A549 (cell line): ENCODE measurements at regions not wholly inside any gene's neighbourhood (a gene's known extent, or its start where the extent isn't known, plus 50 kb on each side); places are given as distances from the start of the nearest gene placed in this dataset.

ENCODE experiments used
- ATAC-seq, 2 experiments: fragments of 200-7000 bp in 1 of 2; fragments of >200 bp in 1 of 2; cut with Nextera tagmentation in 1 of 2; cut with Tn5 transposase in 1 of 2; 3 replicates each; pipeline versions ENCODE4 v1.8.0 to v1.9.1; 2018 to 2020; ENCODE audit warnings: mild to moderate bottlenecking in 1 of 2, moderate library complexity in 1 of 2
- CTCF ChIA-PET: fragments of 300-600 bp; sonication (Branson Sonifier 250); formaldehyde crosslinking; extraction: SDS; loops from one replicate; lab custom pipeline; 2021; ENCODE audit warnings: antibody characterized with exemption, inconsistent platforms; lab: Yijun Ruan, JAX
- POLR2A ChIA-PET: fragments of 350-600 bp; formaldehyde crosslinking; extraction: SDS; loops from one replicate; lab custom pipeline; 2021; ENCODE audit warnings: antibody characterized with exemption, inconsistent platforms; lab: Yijun Ruan, JAX
- DNase-seq, 2 experiments: peaks; one replicate each; pipeline versions ENCODE4 v3.0.0 to v3.0.0-alpha.2; 2011 to 2016; ENCODE audit warnings: low read depth in 1 of 2, low spot score in 1 of 2
- FAIRE-seq: peaks from 2 replicates; lab custom pipeline; 2011; peaks lifted over from hg19 to GRCh38; lab: Jason Lieb, UNC
- H3K27ac ChIP-seq, 2 experiments: fragments of >200 bp; sonication (Bioruptor Twin); formaldehyde crosslinking; 3 replicates each; pipeline ENCODE4 v1.5.1; 2016 to 2017
- H3K4me1 ChIP-seq: fragments of >200 bp; sonication (Bioruptor Twin); formaldehyde crosslinking; 3 replicates; pipeline ENCODE4 v1.6.1; 2016
- H3K4me2 ChIP-seq: fragments of >200 bp; sonication (Bioruptor Twin); formaldehyde crosslinking; 3 replicates; pipeline ENCODE4 v1.6.1; 2016
- H3K4me3 ChIP-seq: fragments of >200 bp; sonication (Bioruptor Twin); formaldehyde crosslinking; 3 replicates; pipeline ENCODE4 v1.5.1; 2016
- H3K9me3 ChIP-seq: fragments of >200 bp; sonication (Bioruptor Twin); formaldehyde crosslinking; 3 replicates; pipeline ENCODE4 v1.6.1; 2016
- CEBPB ChIP-seq, 2 experiments: fragments of >200 bp in 1 of 2; sonication (Bioruptor Twin) in 1 of 2; formaldehyde crosslinking in 1 of 2; IDR thresholded peaks; 2 replicates each; pipeline ENCODE4 v1.6.1; 2012 to 2016
- EHF ChIP-seq: fragments of 250-450 bp; sonication (Bioruptor Pico); IDR thresholded peaks from 2 replicates; pipeline ENCODE4 v1.5.0; 2020; ENCODE audit warnings: mild to moderate bottlenecking
- EP300 ChIP-seq, 2 experiments: fragments of >200 bp; sonication (Bioruptor Twin); formaldehyde crosslinking; IDR thresholded peaks; 2 replicates in 1 of 2; 3 replicates in 1 of 2; pipeline ENCODE4 v1.6.1; 2016 to 2017
- FOSL2 ChIP-seq, 2 experiments: fragments of 450-650 bp in 1 of 2; fragments of >200 bp in 1 of 2; sonication (Bioruptor Twin) in 1 of 2; formaldehyde crosslinking; IDR thresholded peaks; 2 replicates each; pipeline versions ENCODE4 v1.5.0 to v1.6.1; 2016 to 2020; ENCODE audit warnings: mild to moderate bottlenecking in 1 of 2, moderate library complexity in 1 of 2
- HOXB13 ChIP-seq: fragments of 250-450 bp; sonication (Bioruptor Pico); IDR thresholded peaks from 2 replicates; pipeline ENCODE4 v1.5.0; 2020; ENCODE audit warnings: low read depth, mild to moderate bottlenecking, moderate library complexity
- HOXB5 ChIP-seq: fragments of 250-450 bp; sonication (Bioruptor Pico); IDR thresholded peaks from 2 replicates; pipeline ENCODE4 v1.5.0; 2020; ENCODE audit warnings: mild to moderate bottlenecking, moderate library complexity
- MYC ChIP-seq: IDR thresholded peaks from 2 replicates; pipeline ENCODE4 v1.6.1; 2012; ENCODE audit warnings: mild to moderate bottlenecking, inconsistent platforms, low read length, improper control_type of control experiment, borderline replicate concordance
- NPAS2 ChIP-seq: fragments of 250-450 bp; sonication (Bioruptor Pico); IDR thresholded peaks from 2 replicates; pipeline ENCODE4 v1.8.0; 2022; ENCODE audit warnings: mild to moderate bottlenecking, moderate library complexity, borderline replicate concordance
- PHF8 ChIP-seq: fragments of 200-600 bp; sonication (generic); IDR thresholded peaks from 2 replicates; pipeline ENCODE4 v1.6.1; 2016; ENCODE audit warnings: low read depth, mild to moderate bottlenecking, antibody characterized with exemption, moderate library complexity, borderline replicate concordance
- POLR2A ChIP-seq: IDR thresholded peaks from 2 replicates; pipeline ENCODE4 v1.6.1; 2012; ENCODE audit warnings: mild to moderate bottlenecking, low read length
- RARB ChIP-seq: fragments of 250-450 bp; sonication (Bioruptor Pico); IDR thresholded peaks from 2 replicates; pipeline ENCODE4 v1.8.0; 2021; ENCODE audit warnings: mild to moderate bottlenecking, moderate library complexity
- RFX5 ChIP-seq: fragments of 450-650 bp; IDR thresholded peaks from 2 replicates; pipeline ENCODE4 v1.7.1; 2014; ENCODE audit warnings: antibody characterized with exemption, mild to moderate bottlenecking, moderate library complexity
- SMC3 ChIP-seq: fragments of >200 bp; sonication (Bioruptor Twin); formaldehyde crosslinking; IDR thresholded peaks from 3 replicates; pipeline ENCODE4 v1.6.1; 2018; ENCODE audit warnings: inconsistent platforms
- TFCP2L1 ChIP-seq: fragments of 250-450 bp; sonication (Bioruptor Pico); IDR thresholded peaks from 2 replicates; pipeline ENCODE4 v1.5.0; 2021; ENCODE audit warnings: mild to moderate bottlenecking
- ZC3H11A ChIP-seq: fragments of 450-650 bp; IDR thresholded peaks from 2 replicates; pipeline ENCODE4 v1.6.1; 2014; ENCODE audit warnings: antibody characterized with exemption, mild to moderate bottlenecking
- ZSCAN20 ChIP-seq: fragments of 250-450 bp; sonication (Bioruptor Pico); IDR thresholded peaks from 2 replicates; pipeline ENCODE4 v1.8.0; 2022; ENCODE audit warnings: mild to moderate bottlenecking, moderate library complexity
- WGBS: methylation state at CpG from one replicate; pipeline ENCODE4 v1.1.6; 2017; ENCODE audit errors: missing lambda C conversion rate; 5-methylcytosine and 5-hydroxymethylcytosine counted together
- TF ChIP-seq, protein P1 (sequence below): fragments of 250-450 bp; sonication (Bioruptor Pico); IDR thresholded peaks from 2 replicates; pipeline ENCODE4 v1.5.0; 2021; ENCODE audit warnings: mild to moderate bottlenecking, moderate library complexity, borderline replicate concordance
- TF ChIP-seq, protein P2 (sequence below): fragments of 150-350 bp; IDR thresholded peaks from 2 replicates; pipeline ENCODE4 v1.6.1; 2014; ENCODE audit warnings: low read depth, mild to moderate bottlenecking, low read length
- TF ChIP-seq, protein P3 (sequence below): IDR thresholded peaks from 2 replicates; pipeline ENCODE4 v1.6.1; 2012; ENCODE audit warnings: low read depth, borderline replicate concordance
- TF ChIP-seq, protein P4 (sequence below): fragments of 250-450 bp; sonication (Bioruptor Pico); IDR thresholded peaks from 2 replicates; pipeline ENCODE4 v1.5.0; 2020; ENCODE audit warnings: low read depth, mild to moderate bottlenecking, moderate library complexity
- TF ChIP-seq, protein P5 (sequence below): IDR thresholded peaks from 2 replicates; pipeline ENCODE4 v1.6.1; 2012
- TF ChIP-seq, protein P6 (sequence below): fragments of >200 bp; sonication (Bioruptor Twin); formaldehyde crosslinking; IDR thresholded peaks from 2 replicates; pipeline ENCODE4 v1.6.1; 2016
- TF ChIP-seq, protein P7 (sequence below): fragments of >200 bp; sonication (Bioruptor Twin); formaldehyde crosslinking; IDR thresholded peaks from 3 replicates; pipeline ENCODE4 v1.6.1; 2016

DNA sequence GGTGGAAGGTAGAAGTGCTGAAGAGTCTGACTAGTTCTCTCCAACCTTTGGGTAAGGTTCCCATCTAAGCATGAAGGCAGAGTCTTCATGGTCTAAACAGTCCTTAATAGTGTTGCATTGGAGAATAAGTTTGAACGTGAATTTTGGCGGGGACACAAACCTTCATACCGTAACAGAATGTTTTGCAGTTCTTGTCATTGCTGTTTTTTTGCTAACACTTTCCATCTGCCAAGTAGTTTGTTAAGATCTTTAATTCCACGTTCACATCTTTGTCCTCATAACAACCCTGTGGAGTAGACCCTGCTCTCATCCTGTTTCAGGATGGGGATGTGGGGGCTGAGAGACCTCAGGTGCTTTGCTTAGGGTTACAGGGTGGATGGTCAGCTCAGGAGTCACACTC is 936.9 kb upstream of the EEF2KMT start:
- no peak for ATAC-seq
- Histone ChIP-seq H3K27ac (no peak overlapping the region), H3K9me3 (no peaks in the 10 kb centered on the region), H3K4me1 (no peaks in the 10 kb centered on the region), H3K4me2 (no peak overlapping the region), H3K4me3 (no peak overlapping the region)
- CTCF ChIA-PET = interaction anchor here (0.7 kb wide), 1 partner anchor 514 kb away, joined by 3 read pairs; no protein-coding TSS in a partner anchor
- 58% methylated on average over 4 of the region's 4 CpGs for WGBS
- POLR2A ChIA-PET = no interaction called here
- FAIRE-seq = no peak
- no peak for DNase-seq
- TF ChIP-seq, protein P1, sequence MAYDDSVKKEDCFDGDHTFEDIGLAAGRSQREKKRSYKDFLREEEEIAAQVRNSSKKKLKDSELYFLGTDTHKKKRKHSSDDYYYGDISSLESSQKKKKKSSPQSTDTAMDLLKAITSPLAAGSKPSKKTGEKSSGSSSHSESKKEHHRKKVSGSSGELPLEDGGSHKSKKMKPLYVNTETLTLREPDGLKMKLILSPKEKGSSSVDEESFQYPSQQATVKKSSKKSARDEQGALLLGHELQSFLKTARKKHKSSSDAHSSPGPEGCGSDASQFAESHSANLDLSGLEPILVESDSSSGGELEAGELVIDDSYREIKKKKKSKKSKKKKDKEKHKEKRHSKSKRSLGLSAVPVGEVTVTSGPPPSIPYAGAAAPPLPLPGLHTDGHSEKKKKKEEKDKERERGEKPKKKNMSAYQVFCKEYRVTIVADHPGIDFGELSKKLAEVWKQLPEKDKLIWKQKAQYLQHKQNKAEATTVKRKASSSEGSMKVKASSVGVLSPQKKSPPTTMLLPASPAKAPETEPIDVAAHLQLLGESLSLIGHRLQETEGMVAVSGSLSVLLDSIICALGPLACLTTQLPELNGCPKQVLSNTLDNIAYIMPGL (CRISPR knock-in tag) = no peak

DNA sequence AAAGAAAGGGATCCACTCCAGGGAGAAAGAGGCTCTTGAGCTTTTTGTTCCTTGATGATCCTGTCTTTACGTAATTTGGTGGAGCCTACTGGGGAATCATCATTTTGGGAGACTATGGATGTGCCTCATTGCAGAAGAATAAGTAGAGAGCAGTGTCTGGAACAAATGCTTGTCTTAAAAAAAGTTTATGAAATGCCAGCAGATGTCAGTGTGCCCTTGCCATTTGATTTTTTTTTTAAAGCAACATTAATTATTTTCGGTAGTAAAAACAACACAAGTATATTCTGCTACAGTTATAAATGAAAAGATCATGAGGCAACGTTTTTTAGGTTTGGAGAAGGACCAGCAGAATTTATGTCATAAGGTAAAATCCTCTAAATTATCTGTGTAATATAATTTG is 934.8 kb upstream of the EEF2KMT start:
- no peak overlapping the region for H3K4me2 ChIP-seq
- no peak overlapping the region for H3K27ac ChIP-seq
- TF ChIP-seq, protein P2, sequence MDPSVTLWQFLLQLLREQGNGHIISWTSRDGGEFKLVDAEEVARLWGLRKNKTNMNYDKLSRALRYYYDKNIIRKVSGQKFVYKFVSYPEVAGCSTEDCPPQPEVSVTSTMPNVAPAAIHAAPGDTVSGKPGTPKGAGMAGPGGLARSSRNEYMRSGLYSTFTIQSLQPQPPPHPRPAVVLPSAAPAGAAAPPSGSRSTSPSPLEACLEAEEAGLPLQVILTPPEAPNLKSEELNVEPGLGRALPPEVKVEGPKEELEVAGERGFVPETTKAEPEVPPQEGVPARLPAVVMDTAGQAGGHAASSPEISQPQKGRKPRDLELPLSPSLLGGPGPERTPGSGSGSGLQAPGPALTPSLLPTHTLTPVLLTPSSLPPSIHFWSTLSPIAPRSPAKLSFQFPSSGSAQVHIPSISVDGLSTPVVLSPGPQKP = no peak
- no peak for TF ChIP-seq HOXB5 (CRISPR knock-in tag)
- TF ChIP-seq, protein P3, sequence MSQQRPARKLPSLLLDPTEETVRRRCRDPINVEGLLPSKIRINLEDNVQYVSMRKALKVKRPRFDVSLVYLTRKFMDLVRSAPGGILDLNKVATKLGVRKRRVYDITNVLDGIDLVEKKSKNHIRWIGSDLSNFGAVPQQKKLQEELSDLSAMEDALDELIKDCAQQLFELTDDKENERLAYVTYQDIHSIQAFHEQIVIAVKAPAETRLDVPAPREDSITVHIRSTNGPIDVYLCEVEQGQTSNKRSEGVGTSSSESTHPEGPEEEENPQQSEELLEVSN = no peak
- TF ChIP-seq ZC3H11A = no peak
- TF ChIP-seq HOXB13 = no peak
- no peak for TF ChIP-seq RFX5
- no peak for TF ChIP-seq RARB (CRISPR knock-in tag)
- no peak for TF ChIP-seq NPAS2 (CRISPR knock-in tag)
- TF ChIP-seq, protein P4, sequence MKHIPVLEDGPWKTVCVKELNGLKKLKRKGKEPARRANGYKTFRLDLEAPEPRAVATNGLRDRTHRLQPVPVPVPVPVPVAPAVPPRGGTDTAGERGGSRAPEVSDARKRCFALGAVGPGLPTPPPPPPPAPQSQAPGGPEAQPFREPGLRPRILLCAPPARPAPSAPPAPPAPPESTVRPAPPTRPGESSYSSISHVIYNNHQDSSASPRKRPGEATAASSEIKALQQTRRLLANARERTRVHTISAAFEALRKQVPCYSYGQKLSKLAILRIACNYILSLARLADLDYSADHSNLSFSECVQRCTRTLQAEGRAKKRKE (CRISPR knock-in tag) = no peak
- TF ChIP-seq CEBPB (IDR thresholded peaks at IDR 0.05) = no peak
- TF ChIP-seq, protein P5, sequence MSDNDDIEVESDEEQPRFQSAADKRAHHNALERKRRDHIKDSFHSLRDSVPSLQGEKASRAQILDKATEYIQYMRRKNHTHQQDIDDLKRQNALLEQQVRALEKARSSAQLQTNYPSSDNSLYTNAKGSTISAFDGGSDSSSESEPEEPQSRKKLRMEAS = no peak
- TF ChIP-seq, protein P6, sequence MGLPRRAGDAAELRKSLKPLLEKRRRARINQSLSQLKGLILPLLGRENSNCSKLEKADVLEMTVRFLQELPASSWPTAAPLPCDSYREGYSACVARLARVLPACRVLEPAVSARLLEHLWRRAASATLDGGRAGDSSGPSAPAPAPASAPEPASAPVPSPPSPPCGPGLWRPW = no peak
- no peak for TF ChIP-seq EP300 (IDR thresholded peaks at IDR 0.05)
- no peak for TF ChIP-seq MYC
- TF ChIP-seq ZSCAN20 (CRISPR knock-in tag) = no peak
- no peak for FAIRE-seq
- POLR2A ChIA-PET = no interaction called here
- no peak for DNase-seq
- no peak overlapping the region for H3K4me3 ChIP-seq
- 2% methylated on average over 3 of the region's 3 CpGs for WGBS
- CTCF ChIA-PET = no interaction called here
- no peak for ATAC-seq
- H3K9me3 ChIP-seq = no peaks in the 10 kb centered on the region
- H3K4me1 ChIP-seq = no peaks in the 10 kb centered on the region

DNA sequence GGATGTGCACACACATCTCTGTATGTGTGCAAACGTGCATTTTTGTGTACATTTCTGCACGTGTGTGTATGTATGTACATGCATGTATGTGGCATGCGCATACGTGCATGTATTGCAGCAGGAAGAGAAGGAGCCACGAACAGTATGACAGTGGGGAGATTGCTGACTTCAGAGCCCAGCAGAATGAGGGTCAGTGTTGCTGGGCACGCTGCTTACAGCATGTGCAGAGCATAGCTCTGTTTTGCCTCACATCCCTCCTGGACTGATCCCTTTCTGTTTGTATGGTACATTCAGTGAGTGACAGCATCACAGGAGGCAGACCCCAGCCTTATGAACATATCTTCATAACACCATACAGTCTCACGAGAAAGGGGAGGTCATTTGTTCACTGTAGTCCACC is 934.0 kb upstream of the EEF2KMT start:
- no peaks in the 10 kb centered on the region for H3K4me1 ChIP-seq
- H3K27ac ChIP-seq = no peak overlapping the region
- H3K4me3 ChIP-seq = no peak overlapping the region
- CTCF ChIA-PET = no interaction called here
- H3K9me3 ChIP-seq = no peaks in the 10 kb centered on the region
- FAIRE-seq (no peak), DNase-seq (no peak), ATAC-seq (no peak)
- no peak overlapping the region for H3K4me2 ChIP-seq
- POLR2A ChIA-PET = no interaction called here
- 2% methylated on average over 7 of the region's 7 CpGs for WGBS
- no peak for TF ChIP-seq EHF
- TF ChIP-seq, protein P4 (CRISPR knock-in tag) = no peak
- no peak for TF ChIP-seq ZSCAN20 (CRISPR knock-in tag)
- no peak for TF ChIP-seq HOXB5 (CRISPR knock-in tag)
- TF ChIP-seq, protein P1 (CRISPR knock-in tag) = no peak
- no peak for TF ChIP-seq POLR2A
- TF ChIP-seq SMC3 = no peak
- TF ChIP-seq TFCP2L1 = no peak
- TF ChIP-seq HOXB13 = no peak
- no peak for TF ChIP-seq FOSL2 (IDR thresholded peaks at IDR 0.05)
- TF ChIP-seq FOSL2 (CRISPR knock-in tag; IDR thresholded peaks at IDR 0.05) = no peak
- TF ChIP-seq, protein P7, sequence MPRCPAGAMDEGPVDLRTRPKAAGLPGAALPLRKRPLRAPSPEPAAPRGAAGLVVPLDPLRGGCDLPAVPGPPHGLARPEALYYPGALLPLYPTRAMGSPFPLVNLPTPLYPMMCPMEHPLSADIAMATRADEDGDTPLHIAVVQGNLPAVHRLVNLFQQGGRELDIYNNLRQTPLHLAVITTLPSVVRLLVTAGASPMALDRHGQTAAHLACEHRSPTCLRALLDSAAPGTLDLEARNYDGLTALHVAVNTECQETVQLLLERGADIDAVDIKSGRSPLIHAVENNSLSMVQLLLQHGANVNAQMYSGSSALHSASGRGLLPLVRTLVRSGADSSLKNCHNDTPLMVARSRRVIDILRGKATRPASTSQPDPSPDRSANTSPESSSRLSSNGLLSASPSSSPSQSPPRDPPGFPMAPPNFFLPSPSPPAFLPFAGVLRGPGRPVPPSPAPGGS = no peak
- TF ChIP-seq PHF8 = no peak
- no peak for TF ChIP-seq MYC
